HG03064 (cell line): ENCODE measurements at regions not wholly inside any gene's neighbourhood (a gene's known extent, or its start where the extent isn't known, plus 50 kb on each side); places are given as distances from the start of the nearest gene placed in this dataset.
"Not testable (repeated sequence)": the region's sequence is repeated elsewhere in the genome, so short reads cannot be mapped to it uniquely, and the experiment has no call there.

Source experiments
- ATAC-seq: cut with Tn5 transposase; IDR thresholded peaks from one replicate; pipeline ENCODE4 v1.9.1; 2021; ENCODE audit warnings: low read depth; ENCODE audit not compliant: unreplicated experiment

GRCh38 chr5:135185481-135186065 lies 151.5 kb upstream of the PITX1 start:
- no peak for ATAC-seq

GRCh38 chr5:135184646-135185045 lies 150.6 kb upstream of the PITX1 start:
- ATAC-seq, result no peak

GRCh38 chr5:135183464-135183863 lies 149.4 kb upstream of the PITX1 start:
- ATAC-seq, result no peak

- no peak for ATAC-seq
These were observed 148.6 kb upstream of the PITX1 start for GRCh38 chr5:135182675-135183074.

- no peak for ATAC-seq
These were observed 147.6 kb upstream of the PITX1 start for GRCh38 chr5:135181653-135182052.

GRCh38 chr5:135179308-135179980 lies 145.4 kb upstream of the PITX1 start:
- no peak for ATAC-seq

- no peak for ATAC-seq
These were observed 144.6 kb upstream of the PITX1 start for GRCh38 chr5:135178476-135179155.

- ATAC-seq, result no peak
These were observed 143.6 kb upstream of the PITX1 start for GRCh38 chr5:135177591-135177990.

GRCh38 chr5:135176991-135177390 lies 143.0 kb upstream of the PITX1 start:
- ATAC-seq, result no peak

- no peak for ATAC-seq
These were observed 140.5 kb upstream of the PITX1 start for GRCh38 chr5:135174315-135175096.

GRCh38 chr5:135173662-135174290 lies 139.7 kb upstream of the PITX1 start:
- ATAC-seq, result no peak

- no peak for ATAC-seq
These were observed 138.7 kb upstream of the PITX1 start for GRCh38 chr5:135172718-135173117.

- no peak for ATAC-seq
These were observed 137.3 kb upstream of the PITX1 start for GRCh38 chr5:135171336-135171735.

- ATAC-seq, result no peak
These were observed 136.5 kb upstream of the PITX1 start for GRCh38 chr5:135170500-135170899.

GRCh38 chr5:135169753-135170152 lies 135.7 kb upstream of the PITX1 start:
- ATAC-seq, result no peak

- no peak for ATAC-seq
These were observed 133.6 kb upstream of the PITX1 start for GRCh38 chr5:135167634-135168033.

- ATAC-seq, result not testable (repeated sequence)
These were observed 131.0 kb upstream of the PITX1 start for GRCh38 chr5:135164873-135165614.

- no peak for ATAC-seq
These were observed 129.9 kb upstream of the PITX1 start for GRCh38 chr5:135163964-135164363.

GRCh38 chr5:135163391-135163790 lies 129.4 kb upstream of the PITX1 start:
- ATAC-seq, result no peak

- no peak for ATAC-seq
These were observed 128.7 kb upstream of the PITX1 start for GRCh38 chr5:135162661-135163265.
